ENCODE measurements at regions not wholly inside any gene's neighbourhood (a gene's known extent, or its start where the extent isn't known, plus 50 kb on each side); places are given as distances from the start of the nearest gene placed in this dataset.

- Mint-ChIP-seq H3K36me3 (no peaks in the 10 kb centered on the region), H3K27ac (no peak overlapping the region), H3K27me3 (no peaks in the 10 kb centered on the region), H3K4me1 (no peaks in the 10 kb centered on the region), H3K9me3 (peaks cover 3 to 18% (median 6%) of the 10 kb centered on the region in 7 donors), H3K4me3 (no peak overlapping the region)
- DNase-seq: no peak
- H3K36me3 ChIP-seq (ENCODE audit: control insufficient read depth, insufficient read depth, low read length): no peaks in the 10 kb centered on the region
- no peaks in the 10 kb centered on the region for H3K4me1 ChIP-seq (ENCODE audit: control insufficient read depth, insufficient read depth, low read length, poor library complexity, severe bottlenecking)
- peaks cover 0 to 2% of the 10 kb centered on the region in 2 experiments for H3K9me3 ChIP-seq (ENCODE audit: control insufficient read depth in 2 of 2, low read length in 2 of 2)
- H3K27me3 ChIP-seq (ENCODE audit: control insufficient read depth, insufficient read depth, low read length): no peaks in the 10 kb centered on the region
- H3K27ac ChIP-seq (ENCODE audit: insufficient read depth, low read length, poor library complexity, severe bottlenecking): no peak overlapping the region
- no peak overlapping the region for H3K4me3 ChIP-seq (ENCODE audit: low read depth, low read length)
- ATAC-seq (ENCODE audit: low read depth in 2 of 2): no peak
Measured at GRCh38 chr5:114565871-114566270, 204.0 kb downstream of the KCNN2 start.

- Histone ChIP-seq H3K9me3 (ENCODE audit: control insufficient read depth in 2 of 2, low read length in 2 of 2) (peaks cover 0 to 2% of the 10 kb centered on the region in 2 experiments), H3K4me3 (ENCODE audit: low read depth, low read length) (no peak overlapping the region), H3K4me1 (ENCODE audit: control insufficient read depth, insufficient read depth, low read length, poor library complexity, severe bottlenecking) (no peaks in the 10 kb centered on the region), H3K27me3 (ENCODE audit: control insufficient read depth, insufficient read depth, low read length) (no peaks in the 10 kb centered on the region), H3K27ac (ENCODE audit: insufficient read depth, low read length, poor library complexity, severe bottlenecking) (no peak overlapping the region), H3K36me3 (ENCODE audit: control insufficient read depth, insufficient read depth, low read length) (no peaks in the 10 kb centered on the region)
- Mint-ChIP-seq H3K9me3 (peaks cover under 1 to 17% (median 4%) of the 10 kb centered on the region in 7 donors), H3K4me1 (no peaks in the 10 kb centered on the region), H3K4me3 (no peak overlapping the region), H3K27me3 (no peaks in the 10 kb centered on the region), H3K27ac (no peak overlapping the region), H3K36me3 (no peaks in the 10 kb centered on the region)
- ATAC-seq (ENCODE audit: low read depth in 2 of 2): no peak
- no peak for DNase-seq
Measured at GRCh38 chr5:114565139-114565538, 203.3 kb downstream of the KCNN2 start.

- H3K27ac Mint-ChIP-seq: no peak overlapping the region
- no peaks in the 10 kb centered on the region for H3K36me3 Mint-ChIP-seq
- H3K27me3 Mint-ChIP-seq: no peaks in the 10 kb centered on the region
- peaks cover 1 to 13% (median 4%) of the 10 kb centered on the region in 7 donors for H3K9me3 Mint-ChIP-seq
- Histone ChIP-seq H3K9me3 (ENCODE audit: control insufficient read depth in 2 of 2, low read length in 2 of 2) (no peaks in the 10 kb centered on the region), H3K4me3 (ENCODE audit: low read depth, low read length) (no peak overlapping the region), H3K4me1 (ENCODE audit: control insufficient read depth, insufficient read depth, low read length, poor library complexity, severe bottlenecking) (no peaks in the 10 kb centered on the region), H3K27ac (ENCODE audit: insufficient read depth, low read length, poor library complexity, severe bottlenecking) (no peak overlapping the region), H3K36me3 (ENCODE audit: control insufficient read depth, insufficient read depth, low read length) (no peaks in the 10 kb centered on the region), H3K27me3 (ENCODE audit: control insufficient read depth, insufficient read depth, low read length) (no peaks in the 10 kb centered on the region)
- H3K4me3 Mint-ChIP-seq: no peak overlapping the region
- DNase-seq: no peak
- no peaks in the 10 kb centered on the region for H3K4me1 Mint-ChIP-seq
- no peak for ATAC-seq (ENCODE audit: low read depth in 2 of 2)
Measured at GRCh38 chr5:114561415-114561814, 199.5 kb downstream of the KCNN2 start.

Measured in CD4-positive, CD25-positive, alpha-beta regulatory T cell (primary cell).